ENCODE measurements at regions not wholly inside any gene's neighbourhood (a gene's known extent, or its start where the extent isn't known, plus 50 kb on each side); places are given as distances from the start of the nearest gene placed in this dataset.

DNA sequence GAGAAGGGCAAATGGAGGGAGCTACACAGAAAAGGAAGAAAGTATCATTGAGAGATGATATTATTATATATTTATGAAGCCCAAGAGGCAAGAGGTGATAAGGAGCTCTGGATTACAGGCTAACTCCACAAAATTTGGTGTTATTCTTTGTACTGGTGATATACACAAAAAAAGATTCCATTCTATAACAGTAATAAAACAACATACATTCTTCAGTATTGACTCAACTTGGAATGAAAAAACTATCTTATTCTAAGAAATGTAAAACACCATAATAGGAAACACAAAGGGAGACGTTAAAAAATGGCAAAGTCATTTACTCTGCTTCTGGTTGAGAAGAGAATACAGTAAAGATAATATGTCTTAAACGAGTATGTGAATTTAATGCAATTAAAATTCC is 99.4 kb downstream of the TEX35 start (continued):
- TF ChIP-seq, protein P1, sequence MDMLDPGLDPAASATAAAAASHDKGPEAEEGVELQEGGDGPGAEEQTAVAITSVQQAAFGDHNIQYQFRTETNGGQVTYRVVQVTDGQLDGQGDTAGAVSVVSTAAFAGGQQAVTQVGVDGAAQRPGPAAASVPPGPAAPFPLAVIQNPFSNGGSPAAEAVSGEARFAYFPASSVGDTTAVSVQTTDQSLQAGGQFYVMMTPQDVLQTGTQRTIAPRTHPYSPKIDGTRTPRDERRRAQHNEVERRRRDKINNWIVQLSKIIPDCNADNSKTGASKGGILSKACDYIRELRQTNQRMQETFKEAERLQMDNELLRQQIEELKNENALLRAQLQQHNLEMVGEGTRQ (IDR thresholded peaks at IDR 0.05; ENCODE audit: low read length), result no peak
